Activated CD4-positive, alpha-beta T cell treated with anti-CD3 and anti-CD28 coated beads, Interleukin-2, amount 10 ng/mL, durations not matched to agents 24 days and 14 days (primary cell): ENCODE measurements at regions not wholly inside any gene's neighbourhood (a gene's known extent, or its start where the extent isn't known, plus 50 kb on each side); places are given as distances from the start of the nearest gene placed in this dataset.

ENCODE experiments used
- DNase-seq: peaks from one replicate; pipeline ENCODE4 v3.0.0; 2022
- H3K27ac Mint-ChIP-seq: one replicate; pipeline ENCODE4 v1.8.0; 2022; ENCODE audit warnings: mild to moderate bottlenecking, mixed read lengths
- H3K27me3 Mint-ChIP-seq: one replicate; pipeline ENCODE4 v1.8.0; 2022; ENCODE audit warnings: mixed read lengths
- H3K36me3 Mint-ChIP-seq: one replicate; pipeline ENCODE4 v1.8.0; 2022; ENCODE audit warnings: low read depth, mild to moderate bottlenecking, mixed read lengths
- H3K4me1 Mint-ChIP-seq: one replicate; pipeline ENCODE4 v1.8.0; 2021; ENCODE audit warnings: mixed read lengths
- H3K4me3 Mint-ChIP-seq: one replicate; pipeline ENCODE4 v1.8.0; 2022; ENCODE audit warnings: mild to moderate bottlenecking, moderate library complexity, mixed read lengths
- H3K9me3 Mint-ChIP-seq: one replicate; pipeline ENCODE4 v1.8.0; 2021; ENCODE audit warnings: mixed read lengths
- intact Hi-C: fragments of 100-400 bp; cut with micrococcal nuclease; formaldehyde crosslinking; loops from one replicate; pipeline ENCODE4 v1.15.1; 2023

- Mint-ChIP-seq H3K4me1 (peaks cover 16% of the 10 kb centered on the region), H3K4me3 (peak overlapping the region; percentile 26), H3K27ac (no peak overlapping the region), H3K36me3 (no peaks in the 10 kb centered on the region), H3K9me3 (no peaks in the 10 kb centered on the region), H3K27me3 (peaks cover 12% of the 10 kb centered on the region)
- no peak for DNase-seq
- intact Hi-C loops, result loop anchor here (10.0 kb wide), 1 partner anchor 237 kb away; the partner anchor contains the start of gene IFNA6
Observed at GRCh38 chr9:21592063-21592338, 109.9 kb upstream of the IFNE start.

GRCh38 chr9:21597284-21597683 is 115.2 kb upstream of the IFNE start:
- Mint-ChIP-seq H3K27ac (no peak overlapping the region), H3K9me3 (no peaks in the 10 kb centered on the region)

GRCh38 chr9:21598749-21599148 is 116.6 kb upstream of the IFNE start:
- Mint-ChIP-seq H3K27ac (no peak overlapping the region), H3K4me1 (no peaks in the 10 kb centered on the region), H3K4me3 (no peak overlapping the region), H3K36me3 (no peaks in the 10 kb centered on the region), H3K27me3 (peaks cover 21% of the 10 kb centered on the region), H3K9me3 (no peaks in the 10 kb centered on the region)
- no peak for DNase-seq
- intact Hi-C loops, result loop anchor here (10.0 kb wide), 1 partner anchor 244 kb away; the partner anchor contains the start of gene IFNA6

More at GRCh38 chr9:21597284-21597683, 115.2 kb upstream of the IFNE start:
- Mint-ChIP-seq H3K4me3 (no peak overlapping the region), H3K27me3 (peaks cover 21% of the 10 kb centered on the region), H3K36me3 (no peaks in the 10 kb centered on the region), H3K4me1 (peaks cover 1% of the 10 kb centered on the region)
- intact Hi-C loops, result loop anchor here (10.0 kb wide), 1 partner anchor 242 kb away; the partner anchor contains the start of gene IFNA6
- no peak for DNase-seq

- DNase-seq, result no peak
- H3K27ac Mint-ChIP-seq, result no peak overlapping the region
- peaks cover 8% of the 10 kb centered on the region for H3K9me3 Mint-ChIP-seq
- no peak overlapping the region for H3K4me3 Mint-ChIP-seq
- H3K4me1 Mint-ChIP-seq, result no peaks in the 10 kb centered on the region
- H3K27me3 Mint-ChIP-seq, result peaks cover 11% of the 10 kb centered on the region
- no peaks in the 10 kb centered on the region for H3K36me3 Mint-ChIP-seq
- intact Hi-C loops, result no loop called here
Observed at GRCh38 chr9:21605489-21605931, 123.4 kb upstream of the IFNE start.

GRCh38 chr9:21607576-21607975 is 125.5 kb upstream of the IFNE start:
- no peak overlapping the region for H3K4me3 Mint-ChIP-seq
- H3K36me3 Mint-ChIP-seq, result no peaks in the 10 kb centered on the region
- no peak overlapping the region for H3K27ac Mint-ChIP-seq
- intact Hi-C loops, result no loop called here
- peaks cover 7% of the 10 kb centered on the region for H3K27me3 Mint-ChIP-seq
- peaks cover 8% of the 10 kb centered on the region for H3K9me3 Mint-ChIP-seq
- no peak for DNase-seq
- peaks cover 11% of the 10 kb centered on the region for H3K4me1 Mint-ChIP-seq

- no peak overlapping the region for H3K27ac Mint-ChIP-seq
- intact Hi-C loops, result no loop called here
- DNase-seq, result no peak
- H3K9me3 Mint-ChIP-seq, result peaks cover 8% of the 10 kb centered on the region
- H3K27me3 Mint-ChIP-seq, result peaks cover 7% of the 10 kb centered on the region
- peaks cover 11% of the 10 kb centered on the region for H3K4me1 Mint-ChIP-seq
- H3K36me3 Mint-ChIP-seq, result no peaks in the 10 kb centered on the region
- H3K4me3 Mint-ChIP-seq, result no peak overlapping the region
Observed at GRCh38 chr9:21608200-21608599, 126.1 kb upstream of the IFNE start.

- no peak for DNase-seq
- H3K9me3 Mint-ChIP-seq, result peaks cover 8% of the 10 kb centered on the region
- no peaks in the 10 kb centered on the region for H3K36me3 Mint-ChIP-seq
Observed at GRCh38 chr9:21609506-21609905, 127.4 kb upstream of the IFNE start.

GRCh38 chr9:21611891-21612290 is 129.8 kb upstream of the IFNE start:
- DNase-seq, result peak; percentile 75
- Mint-ChIP-seq H3K9me3 (peaks cover 1% of the 10 kb centered on the region), H3K27me3 (no peaks in the 10 kb centered on the region), H3K4me3 (peak overlapping the region; percentile 8), H3K4me1 (peaks cover 28% of the 10 kb centered on the region), H3K36me3 (no peaks in the 10 kb centered on the region), H3K27ac (peak overlapping the region; percentile 17)
- intact Hi-C loops, result loop anchor here (1.0 to 5.0 kb wide), 3 partner anchors 21 to 150 kb away; no protein-coding TSS in a partner anchor

More at GRCh38 chr9:21609506-21609905, 127.4 kb upstream of the IFNE start:
- peaks cover 14% of the 10 kb centered on the region for H3K4me1 Mint-ChIP-seq
- intact Hi-C loops, result no loop called here
- H3K27me3 Mint-ChIP-seq, result peaks cover under 1% of the 10 kb centered on the region
- H3K4me3 Mint-ChIP-seq, result no peak overlapping the region
- H3K27ac Mint-ChIP-seq, result no peak overlapping the region

GRCh38 chr9:21615018-21615417 is 132.9 kb upstream of the IFNE start:
- no peak overlapping the region for H3K4me3 Mint-ChIP-seq
- intact Hi-C loops, result loop anchor here (5.0 kb wide), 1 partner anchor 62 kb away; no protein-coding TSS in a partner anchor
- DNase-seq, result no peak
- no peaks in the 10 kb centered on the region for H3K9me3 Mint-ChIP-seq
- no peaks in the 10 kb centered on the region for H3K36me3 Mint-ChIP-seq
- H3K27ac Mint-ChIP-seq, result no peak overlapping the region
- H3K4me1 Mint-ChIP-seq, result peaks cover 28% of the 10 kb centered on the region
- H3K27me3 Mint-ChIP-seq, result no peaks in the 10 kb centered on the region

- Mint-ChIP-seq H3K27me3 (no peaks in the 10 kb centered on the region), H3K9me3 (no peaks in the 10 kb centered on the region), H3K27ac (no peak overlapping the region), H3K4me1 (peaks cover 28% of the 10 kb centered on the region), H3K36me3 (no peaks in the 10 kb centered on the region), H3K4me3 (no peak overlapping the region)
- intact Hi-C loops, result loop anchor here (5.0 kb wide), 1 partner anchor 62 kb away; no protein-coding TSS in a partner anchor
- no peak for DNase-seq
Observed at GRCh38 chr9:21615446-21615845, 133.3 kb upstream of the IFNE start.

- H3K9me3 Mint-ChIP-seq, result no peaks in the 10 kb centered on the region
- peaks cover 26% of the 10 kb centered on the region for H3K4me1 Mint-ChIP-seq
- H3K36me3 Mint-ChIP-seq, result no peaks in the 10 kb centered on the region
- no peak overlapping the region for H3K27ac Mint-ChIP-seq
- intact Hi-C loops, result loop anchor here (5.0 kb wide), 1 partner anchor 61 kb away; no protein-coding TSS in a partner anchor
- H3K27me3 Mint-ChIP-seq, result no peaks in the 10 kb centered on the region
- H3K4me3 Mint-ChIP-seq, result no peak overlapping the region
- DNase-seq, result no peak
Observed at GRCh38 chr9:21616082-21616778, 134.1 kb upstream of the IFNE start.

GRCh38 chr9:21624675-21625644 is 142.8 kb upstream of the IFNE start:
- DNase-seq, result no peak

GRCh38 chr9:21626493-21626892 is 144.4 kb upstream of the IFNE start:
- Mint-ChIP-seq H3K4me1 (peaks cover 13% of the 10 kb centered on the region), H3K4me3 (no peak overlapping the region), H3K27me3 (no peaks in the 10 kb centered on the region), H3K27ac (no peak overlapping the region), H3K36me3 (no peaks in the 10 kb centered on the region), H3K9me3 (peaks cover 10% of the 10 kb centered on the region)
- intact Hi-C loops, result loop anchor here (5.0 kb wide), 1 partner anchor 61 kb away; no protein-coding TSS in a partner anchor
- DNase-seq, result no peak

More at GRCh38 chr9:21624675-21625644, 142.8 kb upstream of the IFNE start:
- peak overlapping the region; percentile 42 for H3K27ac Mint-ChIP-seq
- peaks cover 8% of the 10 kb centered on the region for H3K9me3 Mint-ChIP-seq
- H3K27me3 Mint-ChIP-seq, result no peaks in the 10 kb centered on the region
- H3K4me3 Mint-ChIP-seq, result no peak overlapping the region
- intact Hi-C loops, result loop anchor here (5.0 kb wide), 1 partner anchor 62 kb away; no protein-coding TSS in a partner anchor
- H3K4me1 Mint-ChIP-seq, result peaks cover 13% of the 10 kb centered on the region
- H3K36me3 Mint-ChIP-seq, result no peaks in the 10 kb centered on the region
